ENCODE measurements at regions not wholly inside any gene's neighbourhood (a gene's known extent, or its start where the extent isn't known, plus 50 kb on each side); places are given as distances from the start of the nearest gene placed in this dataset.

- intact Hi-C loops (cut with micrococcal nuclease; ENCODE audit: unreplicated experiment), result no loop called here
- H3K4me3 ChIP-seq (ENCODE audit: low read depth in 2 of 2, low read length in 2 of 2), result no peak overlapping the region
Measured at GRCh38 chr14:76289276-76289675, 86.7 kb upstream of the ESRRB start.

GRCh38 chr14:76292561-76292960 lies 83.4 kb upstream of the ESRRB start:
- H3K27me3 ChIP-seq (ENCODE audit: control insufficient read depth, insufficient read depth, low read length), result peaks cover 7% of the 10 kb centered on the region
- DNase-seq (ENCODE audit: low read depth, low spot score) (no peak), ATAC-seq (no peak)
- POLR2A ChIA-PET, result no interaction called here
- CTCF ChIA-PET, result no interaction called here
- H3K27ac ChIP-seq (ENCODE audit: low read length), result no peak overlapping the region
- no peaks in the 10 kb centered on the region for H3K4me1 ChIP-seq (ENCODE audit: control insufficient read depth, insufficient read depth, low read length)
- intact Hi-C loops (cut with micrococcal nuclease; ENCODE audit: unreplicated experiment), result no loop called here
- TF ChIP-seq POLR2AphosphoS5 (IDR thresholded peaks at IDR 0.05; ENCODE audit: low read depth, low read length), result no peak
- TF ChIP-seq CTCF (IDR thresholded peaks at IDR 0.05), result no peak
- TF ChIP-seq REST (IDR thresholded peaks at IDR 0.05; ENCODE audit: insufficient read depth in 1 of 2, low read depth in 2 of 2, low read length in 1 of 2), result no peak
- TF ChIP-seq TCF7L2 (IDR thresholded peaks at IDR 0.05; ENCODE audit: low read depth, low read length), result no peak
- TF ChIP-seq SIN3A (IDR thresholded peaks at IDR 0.05; ENCODE audit: borderline replicate concordance, insufficient read depth, low read depth, low read length), result no peak
- no peaks in the 10 kb centered on the region for H3K36me3 ChIP-seq (ENCODE audit: control insufficient read depth, insufficient read depth, low read length)
- BruUV-seq (replicated peaks), result no TSS peak
- no peak overlapping the region for H3K4me3 ChIP-seq (ENCODE audit: low read depth in 2 of 2, low read length in 2 of 2)
- in situ Hi-C loops (cut with HindIII; ENCODE audit: low pct_unique_long_range_greater_than_20kb, low sequenced_read_pairs), result no loop called here
- no peaks in the 10 kb centered on the region for H3K9me3 ChIP-seq (ENCODE audit: control insufficient read depth, insufficient read depth, low read depth, low read length)

More at GRCh38 chr14:76289276-76289675, 86.7 kb upstream of the ESRRB start:
- Histone ChIP-seq H3K4me1 (ENCODE audit: control insufficient read depth, insufficient read depth, low read length) (no peaks in the 10 kb centered on the region), H3K36me3 (ENCODE audit: control insufficient read depth, insufficient read depth, low read length) (no peaks in the 10 kb centered on the region), H3K27ac (ENCODE audit: low read length) (no peak overlapping the region), H3K9me3 (ENCODE audit: control insufficient read depth, insufficient read depth, low read depth, low read length) (no peaks in the 10 kb centered on the region), H3K27me3 (ENCODE audit: control insufficient read depth, insufficient read depth, low read length) (peaks cover 2% of the 10 kb centered on the region)
- POLR2A ChIA-PET, result no interaction called here
- ATAC-seq (no peak), DNase-seq (ENCODE audit: low read depth, low spot score) (no peak)
- CTCF ChIA-PET, result interaction anchor here (0.7 kb wide), 1 partner anchor 104 kb away, joined by 4 read pairs; no protein-coding TSS in a partner anchor
- no TSS peak for BruUV-seq (replicated peaks)
- no peak for TF ChIP-seq SIN3A (IDR thresholded peaks at IDR 0.05; ENCODE audit: borderline replicate concordance, insufficient read depth, low read depth, low read length)
- no peak for TF ChIP-seq TCF7L2 (IDR thresholded peaks at IDR 0.05; ENCODE audit: low read depth, low read length)
- no peak for TF ChIP-seq REST (IDR thresholded peaks at IDR 0.05; ENCODE audit: insufficient read depth in 1 of 2, low read depth in 2 of 2, low read length in 1 of 2)
- no peak for TF ChIP-seq CTCF (IDR thresholded peaks at IDR 0.05)
- no peak for TF ChIP-seq POLR2AphosphoS5 (IDR thresholded peaks at IDR 0.05; ENCODE audit: low read depth, low read length)
- in situ Hi-C loops (cut with HindIII; ENCODE audit: low pct_unique_long_range_greater_than_20kb, low sequenced_read_pairs), result no loop called here
